OCI-LY1 (cell line): ENCODE measurements at regions not wholly inside any gene's neighbourhood (a gene's known extent, or its start where the extent isn't known, plus 50 kb on each side); places are given as distances from the start of the nearest gene placed in this dataset.

Source experiments
- CTCF ChIP-seq: fragments of 200-600 bp; sonication (generic), shearing (Covaris generic); IDR thresholded peaks from 2 replicates; pipeline ENCODE4 v1.5.1; 2017; ENCODE audit warnings: mild to moderate bottlenecking, antibody characterized with exemption, low read length, moderate library complexity, mixed read lengths
- EZH2 ChIP-seq: fragments of 200-600 bp; sonication (generic), shearing (Covaris generic); IDR thresholded peaks from 2 replicates; pipeline ENCODE4 v1.8.0; 2017; ENCODE audit warnings: borderline replicate concordance, mixed run types, mild to moderate bottlenecking, antibody characterized with exemption, low read length, moderate library complexity, mixed read lengths

DNA sequence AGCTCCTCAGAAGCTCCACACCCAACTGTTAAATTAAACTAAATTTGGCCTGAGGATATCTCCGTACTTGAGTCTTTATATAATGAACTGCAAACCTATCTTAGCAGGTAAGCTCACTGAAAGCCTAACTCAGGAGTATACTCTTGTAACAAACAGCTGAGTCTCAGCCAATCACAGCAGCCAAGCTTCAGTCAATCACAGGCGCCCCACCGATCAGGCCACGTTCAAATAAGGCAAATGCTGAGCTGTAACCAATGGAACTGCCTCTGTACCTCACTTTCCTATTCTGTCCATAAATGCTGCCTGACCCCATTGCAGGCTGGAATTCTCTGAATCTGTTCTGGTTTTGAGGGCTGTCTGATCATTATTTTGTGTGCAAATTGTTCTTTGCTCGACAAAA is 93.0 kb upstream of the CES5A start:
- TF ChIP-seq CTCF (no peak), EZH2 (no peak)
